Mucosa of descending colon (tissue), 3 donors: ENCODE measurements at regions not wholly inside any gene's neighbourhood (a gene's known extent, or its start where the extent isn't known, plus 50 kb on each side); places are given as distances from the start of the nearest gene placed in this dataset.

Experiments used
- ATAC-seq: fragments of 200-7000 bp; cut with Tn5 transposase; one replicate; pipeline ENCODE4 v1.9.1; 2020; ENCODE audit warnings: mild to moderate bottlenecking, moderate library complexity
- DNase-seq, 3 donors: peaks; one replicate each; pipeline ENCODE4 v3.0.0-alpha.2; 2020
- H3K36me3 ChIP-seq: fragments of 200-600 bp; one replicate; pipeline ENCODE4 v1.8.0; 2021; ENCODE audit warnings: low read depth, mild to moderate bottlenecking
- H3K4me1 ChIP-seq: fragments of 200-600 bp; one replicate; pipeline ENCODE4 v1.8.0; 2021; ENCODE audit warnings: low read depth, mild to moderate bottlenecking
- H3K4me3 ChIP-seq: fragments of 200-600 bp; one replicate; pipeline ENCODE4 v1.8.0; 2021; ENCODE audit warnings: mild to moderate bottlenecking
- H3K9me3 ChIP-seq: fragments of 200-600 bp; one replicate; pipeline ENCODE4 v1.8.0; 2021; ENCODE audit warnings: mild to moderate bottlenecking
- intact Hi-C, 2 donors: fragments of 100-400 bp; cut with DNase I in 1 of 2; cut with micrococcal nuclease in 1 of 2; formaldehyde crosslinking; loops; one replicate each; pipeline versions ENCODE4 v1.11.0 to v1.11.1; 2022; cut with DNase I, micrococcal nuclease
- TF ChIP-seq, protein P1 (sequence below): fragments of 200-600 bp; IDR thresholded peaks from one replicate; pipeline ENCODE4 v1.8.0; 2022; ENCODE audit warnings: antibody characterized with exemption, mild to moderate bottlenecking
- donor health status: DM: no; HTN: no; CAD: no; lungs with moderate emphysema.
- donor health status: DM: no; HTN: no; CAD: no.
- donor health status: DM: no; HTN: yes; CAD: no.

DNA sequence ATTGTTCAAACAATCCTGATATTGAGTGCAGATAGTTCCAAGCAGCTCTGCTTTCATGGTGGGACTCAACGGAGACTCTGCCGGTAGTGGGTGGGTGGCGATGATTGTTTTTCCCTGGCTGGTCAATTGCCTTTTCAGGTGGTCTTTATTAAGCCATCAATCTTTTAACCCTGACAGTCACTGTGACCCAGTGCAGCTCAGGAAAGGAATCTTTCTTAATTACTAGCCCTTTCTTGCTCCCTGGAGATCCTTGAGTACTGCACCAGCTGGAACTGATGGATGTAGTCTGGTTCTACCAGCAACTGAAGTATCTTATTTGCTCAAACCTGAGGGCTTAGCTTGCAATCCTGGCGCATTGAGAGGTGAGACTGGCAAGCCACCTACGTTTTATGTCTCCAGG is 196.4 kb downstream of the PLPP3 start:
- no peak for ATAC-seq
- no peak overlapping the region for H3K4me3 ChIP-seq
- TF ChIP-seq, protein P1, sequence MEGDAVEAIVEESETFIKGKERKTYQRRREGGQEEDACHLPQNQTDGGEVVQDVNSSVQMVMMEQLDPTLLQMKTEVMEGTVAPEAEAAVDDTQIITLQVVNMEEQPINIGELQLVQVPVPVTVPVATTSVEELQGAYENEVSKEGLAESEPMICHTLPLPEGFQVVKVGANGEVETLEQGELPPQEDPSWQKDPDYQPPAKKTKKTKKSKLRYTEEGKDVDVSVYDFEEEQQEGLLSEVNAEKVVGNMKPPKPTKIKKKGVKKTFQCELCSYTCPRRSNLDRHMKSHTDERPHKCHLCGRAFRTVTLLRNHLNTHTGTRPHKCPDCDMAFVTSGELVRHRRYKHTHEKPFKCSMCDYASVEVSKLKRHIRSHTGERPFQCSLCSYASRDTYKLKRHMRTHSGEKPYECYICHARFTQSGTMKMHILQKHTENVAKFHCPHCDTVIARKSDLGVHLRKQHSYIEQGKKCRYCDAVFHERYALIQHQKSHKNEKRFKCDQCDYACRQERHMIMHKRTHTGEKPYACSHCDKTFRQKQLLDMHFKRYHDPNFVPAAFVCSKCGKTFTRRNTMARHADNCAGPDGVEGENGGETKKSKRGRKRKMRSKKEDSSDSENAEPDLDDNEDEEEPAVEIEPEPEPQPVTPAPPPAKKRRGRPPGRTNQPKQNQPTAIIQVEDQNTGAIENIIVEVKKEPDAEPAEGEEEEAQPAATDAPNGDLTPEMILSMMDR, result no peak
- no peaks in the 10 kb centered on the region for H3K9me3 ChIP-seq
- H3K36me3 ChIP-seq, result no peaks in the 10 kb centered on the region
- intact Hi-C loops, result no loop called here
- no peak for DNase-seq
- no peaks in the 10 kb centered on the region for H3K4me1 ChIP-seq

DNA sequence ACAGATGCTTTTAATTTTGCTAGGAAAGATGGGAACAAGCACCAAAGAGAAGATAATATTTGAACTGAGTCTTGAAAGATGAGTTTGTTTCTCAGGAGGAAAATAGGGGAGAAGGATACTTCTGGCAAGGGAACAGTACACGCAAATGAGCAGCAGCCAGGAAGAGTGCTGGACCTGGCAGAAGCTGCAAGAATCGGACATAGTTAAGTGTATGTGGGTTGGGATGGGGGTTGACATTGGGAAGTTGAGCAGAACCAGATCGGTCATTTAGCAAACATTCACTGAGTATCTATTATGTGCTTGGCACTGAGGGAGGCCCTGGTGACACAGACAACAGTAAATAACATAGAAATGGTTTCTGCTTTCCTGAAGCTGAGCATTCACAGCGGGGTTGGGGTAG is 198.8 kb downstream of the PLPP3 start:
- TF ChIP-seq, protein P1, result no peak
- DNase-seq (no peak), ATAC-seq (no peak)
- intact Hi-C loops, result no loop called here
- H3K4me1 ChIP-seq, result no peaks in the 10 kb centered on the region
- no peaks in the 10 kb centered on the region for H3K36me3 ChIP-seq
- H3K4me3 ChIP-seq, result no peak overlapping the region
- H3K9me3 ChIP-seq, result no peaks in the 10 kb centered on the region

DNA sequence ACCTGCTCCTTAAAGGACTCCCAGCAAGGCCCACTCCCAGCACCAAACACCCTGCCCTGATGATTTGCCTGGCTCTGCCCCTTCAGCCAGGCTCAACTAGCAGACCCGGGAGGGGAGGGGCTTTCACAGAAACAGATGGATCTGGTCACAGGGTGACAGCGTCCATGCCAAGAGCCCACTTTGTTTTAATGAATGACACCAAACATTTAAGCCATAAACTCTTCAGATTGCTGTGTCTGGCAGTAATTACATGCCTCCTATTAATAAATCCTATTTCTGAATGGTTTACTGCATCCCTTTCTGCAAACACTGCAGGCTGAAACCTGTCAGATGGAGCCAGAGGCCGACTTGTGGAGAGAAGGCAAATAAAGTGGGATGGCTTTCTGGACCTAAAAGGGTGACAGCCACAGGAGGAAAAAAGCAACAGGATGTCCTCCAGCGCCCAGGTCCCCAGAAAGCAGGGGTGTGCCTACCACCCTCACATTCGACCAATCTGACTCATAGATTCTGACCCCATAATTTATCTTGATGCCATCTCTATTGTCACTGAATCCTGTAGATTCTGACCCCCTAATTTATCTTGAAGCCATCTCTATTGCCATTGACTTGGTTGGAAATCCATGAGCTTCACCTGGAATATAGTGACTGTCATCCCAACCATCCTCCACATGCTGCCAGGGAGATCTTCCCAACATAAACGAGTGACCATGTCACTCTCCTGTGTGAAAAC is 200.9 kb downstream of the PLPP3 start:
- DNase-seq, result no peak
- intact Hi-C loops, result no loop called here
- TF ChIP-seq, protein P1, result no peak

DNA sequence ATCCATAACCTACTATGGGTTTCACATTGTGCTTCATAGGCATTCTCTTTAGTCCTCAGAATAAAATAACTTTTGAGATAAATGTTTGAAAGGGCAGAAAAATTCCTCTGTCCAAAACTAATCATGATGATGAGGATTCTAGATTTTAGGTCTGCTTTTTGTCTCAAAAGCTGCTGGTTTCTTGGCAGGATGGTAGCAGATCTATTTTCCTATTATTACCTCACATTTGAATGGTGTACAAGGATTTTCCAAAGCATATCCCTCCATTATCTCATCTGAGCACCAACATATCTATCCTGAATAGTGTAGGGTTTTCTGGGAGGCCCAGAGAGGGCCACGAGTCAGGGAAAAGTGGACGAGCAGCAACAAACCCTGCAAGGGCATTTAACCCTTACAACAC is 201.9 kb downstream of the PLPP3 start:
- ATAC-seq (no peak), DNase-seq (no peak)
- intact Hi-C loops, result no loop called here
- H3K4me1 ChIP-seq, result no peaks in the 10 kb centered on the region
- TF ChIP-seq, protein P1, result no peak
- H3K36me3 ChIP-seq, result no peaks in the 10 kb centered on the region
- no peak overlapping the region for H3K4me3 ChIP-seq
- H3K9me3 ChIP-seq, result no peaks in the 10 kb centered on the region

More for the DNA sequence above, 200.9 kb downstream of the PLPP3 start:
- Histone ChIP-seq H3K36me3 (no peaks in the 10 kb centered on the region), H3K4me1 (no peaks in the 10 kb centered on the region), H3K4me3 (no peak overlapping the region), H3K9me3 (no peaks in the 10 kb centered on the region)
- no peak for ATAC-seq

DNA sequence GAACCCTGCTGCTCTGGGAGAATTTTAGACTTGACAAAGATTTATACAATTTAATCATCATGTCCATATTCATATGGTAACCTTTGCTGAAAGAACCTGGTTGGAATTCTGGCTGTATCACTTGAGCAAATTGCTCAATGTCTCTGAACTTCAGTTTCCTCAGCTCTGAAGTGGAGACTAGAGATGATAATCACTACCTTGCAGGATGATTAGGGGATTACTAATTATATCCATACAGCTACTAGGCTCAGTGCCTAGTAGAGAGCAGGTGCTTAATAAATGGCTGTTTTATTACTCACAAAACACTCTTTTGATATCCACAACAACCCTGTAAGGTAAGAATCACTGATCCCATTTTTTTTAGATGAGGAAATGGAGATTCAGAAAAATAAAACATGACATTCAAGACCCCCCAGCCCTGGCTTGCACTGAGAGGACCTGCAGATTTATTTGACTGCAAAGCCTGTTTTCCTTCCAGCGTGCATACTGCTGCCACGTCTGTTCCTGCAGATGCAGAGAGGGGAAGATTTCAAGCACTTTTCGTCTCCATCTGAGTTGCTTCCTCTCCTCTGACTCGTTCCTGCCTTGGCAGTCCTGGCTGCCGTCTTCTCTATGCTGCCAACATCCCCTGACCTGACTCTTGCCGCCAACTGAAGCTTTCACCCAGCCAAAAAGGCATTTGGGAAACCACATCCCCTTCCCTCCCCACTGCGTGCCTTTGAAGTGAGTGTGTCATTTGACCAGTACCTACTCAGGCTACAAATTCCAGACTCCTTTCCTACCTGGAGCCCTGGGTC is 203.0 kb downstream of the PLPP3 start:
- ATAC-seq (no peak), DNase-seq (no peak)
- intact Hi-C loops, result no loop called here
- H3K36me3 ChIP-seq, result no peaks in the 10 kb centered on the region
- TF ChIP-seq, protein P1, result no peak
- H3K4me3 ChIP-seq, result no peak overlapping the region
- H3K9me3 ChIP-seq, result no peaks in the 10 kb centered on the region
- no peaks in the 10 kb centered on the region for H3K4me1 ChIP-seq
